GM12878 (cell line): ENCODE measurements at regions not wholly inside any gene's neighbourhood (a gene's known extent, or its start where the extent isn't known, plus 50 kb on each side); places are given as distances from the start of the nearest gene placed in this dataset.

ENCODE experiments used
- CTCF ChIP-seq, 3 experiments: IDR thresholded peaks in 2 of 3; conservative IDR thresholded peaks in 1 of 3; 2 replicates each; pipeline ENCODE4 v1.5.1; 2011; ENCODE audit warnings: low read depth in 3 of 3, low read length in 3 of 3, mild to moderate bottlenecking in 3 of 3, control low read depth in 2 of 3, moderate library complexity in 2 of 3, inconsistent platforms in 1 of 3, mixed read lengths in 1 of 3; ENCODE audit not compliant: control insufficient read depth in 2 of 3, insufficient read depth in 1 of 3; ENCODE audit errors: extremely low read depth in 1 of 3
- MYB ChIP-seq: fragments of 150-350 bp; IDR thresholded peaks from 2 replicates; pipeline ENCODE4 v1.6.1; 2014; ENCODE audit warnings: mild to moderate bottlenecking, low read depth, low read length, borderline replicate concordance
- NFYA ChIP-seq: IDR thresholded peaks from 2 replicates; pipeline ENCODE4 v1.6.1; 2011; ENCODE audit warnings: low read depth, mild to moderate bottlenecking, low read length, improper control_type of control experiment, borderline replicate concordance
- NR2C1 ChIP-seq: fragments of 450-650 bp; IDR thresholded peaks from 2 replicates; pipeline ENCODE4 v1.6.1; 2017; ENCODE audit warnings: antibody characterized with exemption, mild to moderate bottlenecking, moderate library complexity
- POLR2A ChIP-seq: IDR thresholded peaks from 2 replicates; pipeline ENCODE4 v1.6.1; 2011; ENCODE audit warnings: low read depth, mild to moderate bottlenecking, low read length
- SREBF2 ChIP-seq: IDR thresholded peaks from 2 replicates; pipeline ENCODE4 v1.6.1; 2012; ENCODE audit warnings: mild to moderate bottlenecking, low read length
- USF1 ChIP-seq: IDR thresholded peaks from 2 replicates; pipeline ENCODE4 v1.6.1; 2011; ENCODE audit warnings: borderline replicate concordance, low read depth, mild to moderate bottlenecking, moderate library complexity, mixed read lengths, low read length; ENCODE audit not compliant: insufficient read depth; ENCODE audit errors: extremely low read length

- TF ChIP-seq USF1 = no peak
- TF ChIP-seq POLR2A = no peak
- no peak for TF ChIP-seq SREBF2
- TF ChIP-seq CTCF (IDR thresholded peaks at IDR 0.05 in 2 of 3, conservative IDR thresholded peaks at IDR 0.05 in 1 of 3; ENCODE audit: control insufficient read depth in 2 of 3, extremely low read depth in 1 of 3, insufficient read depth in 1 of 3, low read depth in 3 of 3, low read length in 3 of 3) = no peak
- no peak for TF ChIP-seq NR2C1
- TF ChIP-seq MYB = no peak
- no peak for TF ChIP-seq NFYA
Observed at GRCh38 chr4:11702886-11703557, 274.3 kb upstream of the HS3ST1 start.
